Colonic mucosa (tissue), 4 donors: ENCODE measurements at regions not wholly inside any gene's neighbourhood (a gene's known extent, or its start where the extent isn't known, plus 50 kb on each side); places are given as distances from the start of the nearest gene placed in this dataset.

ENCODE experiments used
- DNase-seq: peaks from one replicate; pipeline ENCODE4 v3.0.0-alpha.2; 2020
- H3K27ac ChIP-seq: fragments of 200-600 bp; one replicate; pipeline ENCODE4 v1.8.0; 2021
- H3K27me3 ChIP-seq: fragments of 200-600 bp; one replicate; pipeline ENCODE4 v1.8.0; 2021
- H3K36me3 ChIP-seq: fragments of 200-600 bp; one replicate; pipeline ENCODE4 v1.8.0; 2021
- H3K4me1 ChIP-seq: fragments of 200-600 bp; one replicate; pipeline ENCODE4 v1.8.0; 2021; ENCODE audit warnings: mild to moderate bottlenecking
- H3K4me3 ChIP-seq: fragments of 200-600 bp; one replicate; pipeline ENCODE4 v1.8.0; 2021
- H3K9ac ChIP-seq, 2 donors: one replicate each; pipeline ENCODE4 v1.7.0; 2013; ENCODE audit warnings: control low read depth in 2 of 2, low read depth in 2 of 2, low read length in 2 of 2
- H3K9me3 ChIP-seq: fragments of 200-600 bp; one replicate; pipeline ENCODE4 v1.8.0; 2021
- intact Hi-C: fragments of 100-400 bp; cut with DNase I; formaldehyde crosslinking; loops from one replicate; pipeline ENCODE4 v1.14.1; 2022
- TF ChIP-seq, protein P1 (sequence below): fragments of 200-600 bp; IDR thresholded peaks from one replicate; pipeline ENCODE4 v1.8.0; 2022; ENCODE audit warnings: antibody characterized with exemption, mild to moderate bottlenecking
- donor health status: healthy.
- donor health status: DM: no; HTN: no; CAD: no.
- donor health status: DM: no; HTN: no; CAD: no.

DNA sequence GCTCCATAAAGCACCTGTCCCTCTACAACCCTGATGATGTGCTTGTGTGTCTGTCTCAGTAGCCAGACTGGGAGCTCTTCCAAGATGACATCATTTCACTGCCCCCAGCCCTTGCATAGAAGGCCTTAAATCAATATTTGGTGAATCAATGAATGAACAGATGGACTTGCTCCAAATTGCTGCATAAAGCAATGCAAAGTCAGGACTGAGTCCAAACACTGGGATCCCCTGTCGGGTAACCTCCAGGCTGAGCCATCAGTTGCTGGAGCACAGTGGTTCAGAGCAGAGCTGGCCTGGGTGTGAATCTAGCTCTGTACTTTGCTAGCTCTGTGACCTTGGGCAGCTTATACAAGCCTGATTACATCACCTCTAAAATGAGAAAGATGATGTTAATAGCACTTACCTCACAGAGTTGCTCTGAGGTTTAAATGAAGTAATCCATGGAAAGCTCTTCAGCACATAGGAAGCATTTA lies 120.3 kb upstream of the VASH1 start:
- Histone ChIP-seq H3K36me3 (no peaks in the 10 kb centered on the region), H3K4me1 (no peaks in the 10 kb centered on the region), H3K27ac (no peak overlapping the region), H3K27me3 (no peaks in the 10 kb centered on the region), H3K9me3 (no peaks in the 10 kb centered on the region), H3K4me3 (no peak overlapping the region), H3K9ac (no peak overlapping the region)
- no peak for DNase-seq
- TF ChIP-seq, protein P1, sequence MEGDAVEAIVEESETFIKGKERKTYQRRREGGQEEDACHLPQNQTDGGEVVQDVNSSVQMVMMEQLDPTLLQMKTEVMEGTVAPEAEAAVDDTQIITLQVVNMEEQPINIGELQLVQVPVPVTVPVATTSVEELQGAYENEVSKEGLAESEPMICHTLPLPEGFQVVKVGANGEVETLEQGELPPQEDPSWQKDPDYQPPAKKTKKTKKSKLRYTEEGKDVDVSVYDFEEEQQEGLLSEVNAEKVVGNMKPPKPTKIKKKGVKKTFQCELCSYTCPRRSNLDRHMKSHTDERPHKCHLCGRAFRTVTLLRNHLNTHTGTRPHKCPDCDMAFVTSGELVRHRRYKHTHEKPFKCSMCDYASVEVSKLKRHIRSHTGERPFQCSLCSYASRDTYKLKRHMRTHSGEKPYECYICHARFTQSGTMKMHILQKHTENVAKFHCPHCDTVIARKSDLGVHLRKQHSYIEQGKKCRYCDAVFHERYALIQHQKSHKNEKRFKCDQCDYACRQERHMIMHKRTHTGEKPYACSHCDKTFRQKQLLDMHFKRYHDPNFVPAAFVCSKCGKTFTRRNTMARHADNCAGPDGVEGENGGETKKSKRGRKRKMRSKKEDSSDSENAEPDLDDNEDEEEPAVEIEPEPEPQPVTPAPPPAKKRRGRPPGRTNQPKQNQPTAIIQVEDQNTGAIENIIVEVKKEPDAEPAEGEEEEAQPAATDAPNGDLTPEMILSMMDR: no peak
- intact Hi-C loops: no loop called here

DNA sequence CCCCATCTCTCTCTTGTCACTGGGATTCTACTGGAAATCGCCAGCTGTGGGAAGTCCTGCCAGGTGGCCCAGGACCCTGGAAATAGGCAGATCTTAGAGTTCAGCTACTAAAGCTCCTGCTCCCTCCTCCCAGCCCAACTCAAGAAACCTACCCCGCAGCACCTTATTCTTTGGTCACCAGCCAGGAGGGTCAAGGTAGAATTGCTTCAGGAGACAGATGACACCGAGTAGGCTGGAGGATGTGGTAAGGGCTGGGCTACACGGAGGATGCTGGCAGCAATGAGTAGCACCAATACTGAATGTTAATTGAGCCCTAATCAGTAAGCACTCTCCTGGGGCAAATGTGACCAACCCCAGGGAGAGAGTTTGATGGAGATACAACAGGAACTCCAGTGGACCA lies 119.7 kb upstream of the VASH1 start:
- no peak for DNase-seq
- Histone ChIP-seq H3K36me3 (no peaks in the 10 kb centered on the region), H3K9me3 (no peaks in the 10 kb centered on the region), H3K4me1 (no peaks in the 10 kb centered on the region), H3K27ac (no peak overlapping the region), H3K4me3 (no peak overlapping the region), H3K27me3 (no peaks in the 10 kb centered on the region), H3K9ac (no peak overlapping the region)
- TF ChIP-seq, protein P1: no peak
- intact Hi-C loops: no loop called here

DNA sequence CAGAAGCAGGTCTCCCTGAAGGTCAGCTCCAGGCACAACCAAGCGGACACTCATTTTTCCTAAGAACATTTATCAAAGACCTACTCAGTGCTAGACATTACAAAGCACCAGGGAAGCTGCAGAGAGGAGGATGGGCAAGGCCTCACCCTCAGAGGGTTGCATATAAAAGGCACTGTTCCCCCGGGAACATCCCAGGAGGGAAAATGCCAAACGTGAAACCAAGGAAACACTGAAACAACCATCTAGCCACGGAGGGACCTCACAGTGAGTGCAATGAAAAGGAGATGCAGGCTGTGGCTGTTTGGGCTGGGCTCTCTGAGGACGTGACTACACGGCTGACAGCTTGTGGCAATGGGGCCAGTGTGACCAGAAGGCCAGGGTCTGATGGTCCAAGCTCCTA lies 117.4 kb upstream of the VASH1 start:
- H3K36me3 ChIP-seq: no peaks in the 10 kb centered on the region
- no peaks in the 10 kb centered on the region for H3K4me1 ChIP-seq
- DNase-seq: no peak
- H3K27me3 ChIP-seq: no peaks in the 10 kb centered on the region
- no peak overlapping the region for H3K9ac ChIP-seq
- TF ChIP-seq, protein P1: no peak
- no peak overlapping the region for H3K4me3 ChIP-seq
- intact Hi-C loops: no loop called here
- no peaks in the 10 kb centered on the region for H3K9me3 ChIP-seq
- H3K27ac ChIP-seq: no peak overlapping the region

DNA sequence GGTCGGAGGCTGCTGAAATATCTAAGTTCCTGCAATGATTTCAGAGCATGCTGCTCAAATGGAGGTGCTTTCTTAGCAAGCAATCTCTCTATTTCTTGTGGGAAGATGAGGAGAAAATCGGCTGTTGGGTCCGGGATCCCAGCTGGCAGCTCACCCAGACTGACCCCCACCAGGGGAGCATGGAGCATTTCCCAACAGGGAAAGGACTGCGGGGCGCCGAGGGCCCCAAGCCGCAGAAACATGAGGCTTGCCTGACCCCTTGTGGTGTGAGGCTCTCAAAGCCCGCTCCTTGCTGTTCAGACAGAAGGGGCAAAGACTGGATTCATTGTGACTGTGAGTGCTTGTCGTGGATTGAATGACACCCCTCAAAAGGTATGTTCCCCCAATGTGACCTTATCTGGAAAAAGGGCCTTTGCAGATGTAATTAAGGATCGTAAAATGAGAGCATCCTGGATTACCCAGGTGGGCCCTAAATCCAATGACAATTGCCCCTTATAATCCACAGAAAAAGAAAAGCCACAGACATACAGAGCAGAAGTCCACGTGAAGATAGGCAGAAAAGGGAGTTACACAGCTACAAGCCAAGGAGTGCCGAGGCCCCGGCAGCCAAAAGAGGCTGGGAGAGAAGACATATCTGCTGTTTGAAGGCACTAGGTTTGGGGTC lies 116.3 kb upstream of the VASH1 start:
- Histone ChIP-seq H3K9me3 (no peaks in the 10 kb centered on the region), H3K27me3 (no peaks in the 10 kb centered on the region), H3K4me1 (no peaks in the 10 kb centered on the region), H3K4me3 (no peak overlapping the region), H3K27ac (no peak overlapping the region), H3K9ac (no peak overlapping the region), H3K36me3 (no peaks in the 10 kb centered on the region)
- TF ChIP-seq, protein P1: no peak
- intact Hi-C loops: loop anchor here (5.0 kb wide), 2 partner anchors 188 to 593 kb away; no protein-coding TSS in a partner anchor
- no peak for DNase-seq

DNA sequence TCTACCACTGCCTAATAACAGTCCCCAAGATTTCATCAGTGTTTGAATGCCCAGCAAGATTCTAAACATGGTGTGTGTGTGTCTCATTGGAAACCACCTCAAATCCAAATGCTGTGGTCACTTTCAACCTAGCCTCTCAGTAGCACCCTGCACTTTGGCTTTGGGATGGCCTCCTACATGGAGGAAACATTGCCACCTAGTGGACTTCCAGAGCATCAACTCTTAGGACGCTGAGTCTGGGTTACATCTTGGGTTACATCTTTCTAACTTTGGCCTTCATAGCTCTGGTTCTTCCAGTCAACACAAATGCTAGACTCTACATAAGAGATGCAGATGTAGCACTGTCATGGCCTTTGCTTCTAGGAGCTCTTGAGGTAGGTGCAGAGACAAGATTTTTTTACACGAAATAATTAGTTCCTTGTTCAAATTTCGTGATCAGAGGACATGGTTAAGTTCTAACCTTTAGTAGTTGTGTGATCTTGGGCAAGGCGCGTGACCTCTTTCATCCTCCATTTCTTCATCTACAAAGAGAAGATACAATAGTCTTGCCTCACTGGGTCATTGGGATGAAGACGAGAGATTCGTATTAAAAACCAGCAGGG lies 113.5 kb upstream of the VASH1 start:
- intact Hi-C loops: loop anchor here (5.0 kb wide), 2 partner anchors 190 to 595 kb away; no protein-coding TSS in a partner anchor

More for the DNA sequence above, 113.5 kb upstream of the VASH1 start:
- Histone ChIP-seq H3K4me3 (no peak overlapping the region), H3K27me3 (no peaks in the 10 kb centered on the region), H3K36me3 (no peaks in the 10 kb centered on the region), H3K27ac (no peak overlapping the region), H3K9ac (no peak overlapping the region), H3K9me3 (no peaks in the 10 kb centered on the region), H3K4me1 (no peaks in the 10 kb centered on the region)
- TF ChIP-seq, protein P1: peak; percentile 69
- DNase-seq: no peak
